ENCODE measurements at regions not wholly inside any gene's neighbourhood (a gene's known extent, or its start where the extent isn't known, plus 50 kb on each side); places are given as distances from the start of the nearest gene placed in this dataset.

GRCh38 chr2:145984580-145984979 lies 1464.7 kb upstream of the ZEB2 start:
- Histone ChIP-seq H3K27me3 (no peaks in the 10 kb centered on the region), H3K27ac (no peak overlapping the region), H3K4me3 (no peak overlapping the region), H3K36me3 (ENCODE audit: low read depth, missing control alignments) (no peaks in the 10 kb centered on the region), H3K9me3 (no peaks in the 10 kb centered on the region), H3K4me1 (no peaks in the 10 kb centered on the region)
- TF ChIP-seq POLR2A (IDR thresholded peaks at IDR 0.05) (no peak), CTCF (IDR thresholded peaks at IDR 0.05) (no peak)
- no peak for DNase-seq
- intact Hi-C loops (cut with DNase I; ENCODE audit: low total_unique reads): no loop called here
- WGBS, 2 donors: 73 to 74% methylated on average over 2 of the region's 2 CpGs

GRCh38 chr2:145980318-145980717 lies 1460.4 kb upstream of the ZEB2 start:
- no peak overlapping the region for H3K4me3 ChIP-seq
- intact Hi-C loops (cut with DNase I; ENCODE audit: low total_unique reads): no loop called here
- no peaks in the 10 kb centered on the region for H3K9me3 ChIP-seq
- DNase-seq: no peak
- no peak for TF ChIP-seq POLR2A (IDR thresholded peaks at IDR 0.05)
- 95 to 96% methylated on average over 2 of the region's 2 CpGs for WGBS, 2 donors
- no peak overlapping the region for H3K27ac ChIP-seq
- H3K27me3 ChIP-seq: no peaks in the 10 kb centered on the region
- no peaks in the 10 kb centered on the region for H3K4me1 ChIP-seq
- H3K36me3 ChIP-seq (ENCODE audit: low read depth, missing control alignments): no peaks in the 10 kb centered on the region

- Histone ChIP-seq H3K36me3 (ENCODE audit: low read depth, missing control alignments) (no peaks in the 10 kb centered on the region), H3K4me3 (no peak overlapping the region), H3K9me3 (no peaks in the 10 kb centered on the region), H3K27me3 (no peaks in the 10 kb centered on the region), H3K27ac (no peak overlapping the region), H3K4me1 (no peaks in the 10 kb centered on the region)
- intact Hi-C loops (cut with DNase I; ENCODE audit: low total_unique reads): no loop called here
- DNase-seq: no peak
- WGBS, 2 donors: 48 to 57% methylated on average over 3 of the region's 3 CpGs
- TF ChIP-seq POLR2A (IDR thresholded peaks at IDR 0.05) (no peak), CTCF (IDR thresholded peaks at IDR 0.05) (no peak)
Measured at GRCh38 chr2:145975406-145975805, 1455.5 kb upstream of the ZEB2 start.

GRCh38 chr2:145961846-145962245 lies 1441.9 kb upstream of the ZEB2 start:
- H3K4me3 ChIP-seq: no peak overlapping the region
- H3K36me3 ChIP-seq (ENCODE audit: low read depth, missing control alignments): no peaks in the 10 kb centered on the region
- H3K27me3 ChIP-seq: no peaks in the 10 kb centered on the region
- WGBS, 2 donors: 87 to 88% methylated on average over 1 of the region's 1 CpG
- no peak for TF ChIP-seq CTCF (IDR thresholded peaks at IDR 0.05)
- no peak for TF ChIP-seq POLR2A (IDR thresholded peaks at IDR 0.05)
- intact Hi-C loops (cut with DNase I; ENCODE audit: low total_unique reads): no loop called here
- no peaks in the 10 kb centered on the region for H3K4me1 ChIP-seq
- H3K9me3 ChIP-seq: no peaks in the 10 kb centered on the region
- DNase-seq: no peak
- no peak overlapping the region for H3K27ac ChIP-seq

GRCh38 chr2:145960479-145961163 lies 1440.7 kb upstream of the ZEB2 start:
- Histone ChIP-seq H3K27me3 (no peaks in the 10 kb centered on the region), H3K4me1 (no peaks in the 10 kb centered on the region), H3K4me3 (no peak overlapping the region), H3K36me3 (ENCODE audit: low read depth, missing control alignments) (no peaks in the 10 kb centered on the region), H3K27ac (no peak overlapping the region), H3K9me3 (no peaks in the 10 kb centered on the region)
- WGBS, 2 donors: 73 to 86% methylated on average over 3 to 23 of the region's 23 CpGs
- no peak for DNase-seq
- intact Hi-C loops (cut with DNase I; ENCODE audit: low total_unique reads): no loop called here
- TF ChIP-seq CTCF (IDR thresholded peaks at IDR 0.05): no peak
- TF ChIP-seq POLR2A (IDR thresholded peaks at IDR 0.05): no peak

All from testis (tissue), 2 donors.